ENCODE measurements at regions not wholly inside any gene's neighbourhood (a gene's known extent, or its start where the extent isn't known, plus 50 kb on each side); places are given as distances from the start of the nearest gene placed in this dataset.

- no peak for TF ChIP-seq ZNF610 (tag by site-specific recombination; IDR thresholded peaks at IDR 0.05; ENCODE audit: borderline replicate concordance)
- no peak for TF ChIP-seq ZNF362 (tag by site-specific recombination; IDR thresholded peaks at IDR 0.05)
- no peak for TF ChIP-seq RBAK (tag by site-specific recombination; IDR thresholded peaks at IDR 0.05)
- no peak for TF ChIP-seq ZNF133 (tag by site-specific recombination; IDR thresholded peaks at IDR 0.05)
- TF ChIP-seq ZNF16 (tag by site-specific recombination; IDR thresholded peaks at IDR 0.05; ENCODE audit: low read depth): no peak
- TF ChIP-seq ZBTB26 (tag by site-specific recombination; optimal IDR thresholded peaks at IDR 0.05): no peak
- no peak for TF ChIP-seq ZBTB48 (tag by site-specific recombination; IDR thresholded peaks at IDR 0.05)
- no peak for TF ChIP-seq ZFP41 (tag by site-specific recombination; IDR thresholded peaks at IDR 0.05; ENCODE audit: borderline replicate concordance)
- TF ChIP-seq ZNF114 (tag by site-specific recombination; IDR thresholded peaks at IDR 0.05): no peak
- no peak for TF ChIP-seq ZNF488 (tag by site-specific recombination; IDR thresholded peaks at IDR 0.05)
These were observed 1576.7 kb downstream of the SLITRK1 start (continued) for GRCh38 chr13:82305588-82305987.

GRCh38 chr13:82298106-82298505 is 1584.2 kb downstream of the SLITRK1 start:
- ChIA-PET CTCF (no interaction called here), POLR2A (no interaction called here)
- H3K4me3 ChIP-seq (ENCODE audit: low read depth, low read length): no peak overlapping the region
- H3K27ac ChIP-seq (ENCODE audit: extremely low read depth, low read depth, low read length): no peak overlapping the region
- H3K9me3 ChIP-seq (ENCODE audit: control insufficient read depth, insufficient read depth, low read depth, low read length): no peaks in the 10 kb centered on the region
- TF ChIP-seq YY1 (tag by site-specific recombination; IDR thresholded peaks at IDR 0.05): no peak
- no peaks in the 10 kb centered on the region for H3K4me1 ChIP-seq (ENCODE audit: control insufficient read depth, insufficient read depth, low read length)
- H3K36me3 ChIP-seq (ENCODE audit: control insufficient read depth in 2 of 2, insufficient read depth in 1 of 2, low read length in 2 of 2): no peaks in the 10 kb centered on the region

GRCh38 chr13:82294226-82294625 is 1588.0 kb downstream of the SLITRK1 start:
- H3K36me3 ChIP-seq (ENCODE audit: control insufficient read depth in 2 of 2, insufficient read depth in 1 of 2, low read length in 2 of 2): no peaks in the 10 kb centered on the region
- ChIA-PET CTCF (interaction anchor here (1.1 kb wide), 1 partner anchor 71 kb away, joined by 3 read pairs; no protein-coding TSS in a partner anchor), POLR2A (no interaction called here)
- TF ChIP-seq SP3 (tag by site-specific recombination; IDR thresholded peaks at IDR 0.05) (no peak), KLF7 (tag by site-specific recombination; IDR thresholded peaks at IDR 0.05; ENCODE audit: borderline replicate concordance) (no peak), ZFP37 (tag by site-specific recombination; IDR thresholded peaks at IDR 0.05) (no peak), ZSCAN30 (tag by site-specific recombination; IDR thresholded peaks at IDR 0.05) (no peak), ZNF624 (tag by site-specific recombination; IDR thresholded peaks at IDR 0.05) (no peak), HOXA7 (CRISPR knock-in tag; IDR thresholded peaks at IDR 0.05; ENCODE audit: borderline replicate concordance) (no peak), ZNF677 (tag by site-specific recombination; IDR thresholded peaks at IDR 0.05) (no peak), GLIS2 (tag by site-specific recombination; IDR thresholded peaks at IDR 0.05) (no peak), ZNF311 (tag by site-specific recombination; IDR thresholded peaks at IDR 0.05; ENCODE audit: borderline replicate concordance) (no peak), ZNF610 (tag by site-specific recombination; IDR thresholded peaks at IDR 0.05; ENCODE audit: borderline replicate concordance) (no peak), ZNF366 (tag by site-specific recombination; conservative IDR thresholded peaks at IDR 0.05) (no peak), ZNF664 (tag by site-specific recombination; IDR thresholded peaks at IDR 0.05) (no peak), ZNF16 (tag by site-specific recombination; IDR thresholded peaks at IDR 0.05; ENCODE audit: low read depth) (no peak), ZNF394 (tag by site-specific recombination; IDR thresholded peaks at IDR 0.05; ENCODE audit: borderline replicate concordance) (no peak), ZNF266 (tag by site-specific recombination; IDR thresholded peaks at IDR 0.05; ENCODE audit: low read depth) (no peak)
- H3K27ac ChIP-seq (ENCODE audit: extremely low read depth, low read depth, low read length): no peak overlapping the region
- no peak overlapping the region for H3K4me3 ChIP-seq (ENCODE audit: low read depth, low read length)
- no peaks in the 10 kb centered on the region for H3K4me1 ChIP-seq (ENCODE audit: control insufficient read depth, insufficient read depth, low read length)
- no peaks in the 10 kb centered on the region for H3K9me3 ChIP-seq (ENCODE audit: control insufficient read depth, insufficient read depth, low read depth, low read length)
